A673 (cell line): ENCODE measurements at regions not wholly inside any gene's neighbourhood (a gene's known extent, or its start where the extent isn't known, plus 50 kb on each side); places are given as distances from the start of the nearest gene placed in this dataset.

ENCODE experiments used
- CTCF ChIP-seq: fragments of 300-800, 200-600 bp; sonication (generic); conservative IDR thresholded peaks from 2 replicates; pipeline ENCODE4 v1.5.1; 2017; ENCODE audit warnings: low read depth, mild to moderate bottlenecking, antibody characterized with exemption, low read length, moderate library complexity, mixed read lengths
- EZH2 ChIP-seq: fragments of 200-600 bp; sonication (generic); IDR thresholded peaks from 2 replicates; pipeline ENCODE4 v1.6.1; 2017; ENCODE audit warnings: borderline replicate concordance, low read depth, mild to moderate bottlenecking, mixed read lengths, antibody characterized with exemption, low read length; ENCODE audit not compliant: poor library complexity, severe bottlenecking

- TF ChIP-seq CTCF (no peak), EZH2 (no peak)
Measured at GRCh38 chr13:24012648-24013047, 115.3 kb upstream of the C1QTNF9B start.
